ENCODE measurements at regions not wholly inside any gene's neighbourhood (a gene's known extent, or its start where the extent isn't known, plus 50 kb on each side); places are given as distances from the start of the nearest gene placed in this dataset.

GRCh38 chr12:107512391-107512790 lies 173.2 kb upstream of the PWP1 start:
- Histone ChIP-seq H3K27ac (replicated peaks) (no peak overlapping the region), H3K4me3 (replicated peaks; ENCODE audit: insufficient read depth, low read length) (no peak overlapping the region), H3K27me3 (ENCODE audit: insufficient read depth, poor library complexity, severe bottlenecking) (no peaks in the 10 kb centered on the region)
- no peak for TF ChIP-seq POLR2AphosphoS5 (IDR thresholded peaks at IDR 0.05; ENCODE audit: low read depth)
- no peak for TF ChIP-seq CTCF (IDR thresholded peaks at IDR 0.05; ENCODE audit: insufficient read depth, low read length)
- TF ChIP-seq REST (IDR thresholded peaks at IDR 0.05; ENCODE audit: insufficient replicate concordance, low read depth) = no peak
- TF ChIP-seq SPI1 (IDR thresholded peaks at IDR 0.05; ENCODE audit: borderline replicate concordance, low read depth) = no peak
- no peak for TF ChIP-seq GABPA (IDR thresholded peaks at IDR 0.05; ENCODE audit: low read depth)
- no peak for DNase-seq (ENCODE audit: low read depth in 1 of 2, low spot score in 1 of 2)

- no peak for TF ChIP-seq SPI1 (IDR thresholded peaks at IDR 0.05; ENCODE audit: borderline replicate concordance, low read depth)
- TF ChIP-seq POLR2AphosphoS5 (IDR thresholded peaks at IDR 0.05; ENCODE audit: low read depth) = no peak
- no peak for TF ChIP-seq CTCF (IDR thresholded peaks at IDR 0.05; ENCODE audit: insufficient read depth, low read length)
- TF ChIP-seq GABPA (IDR thresholded peaks at IDR 0.05; ENCODE audit: low read depth) = no peak
- TF ChIP-seq REST (IDR thresholded peaks at IDR 0.05; ENCODE audit: insufficient replicate concordance, low read depth) = no peak
- Histone ChIP-seq H3K4me3 (replicated peaks; ENCODE audit: insufficient read depth, low read length) (no peak overlapping the region), H3K27ac (replicated peaks) (no peak overlapping the region), H3K27me3 (ENCODE audit: insufficient read depth, poor library complexity, severe bottlenecking) (no peaks in the 10 kb centered on the region)
- DNase-seq (ENCODE audit: low read depth in 1 of 2, low spot score in 1 of 2) = no peak
Observed at GRCh38 chr12:107513184-107513583, 172.4 kb upstream of the PWP1 start.

- no peaks in the 10 kb centered on the region for H3K27me3 ChIP-seq (ENCODE audit: insufficient read depth, poor library complexity, severe bottlenecking)
- H3K27ac ChIP-seq (replicated peaks) = no peak overlapping the region
- no peak for DNase-seq (ENCODE audit: low read depth in 1 of 2, low spot score in 1 of 2)
- TF ChIP-seq POLR2AphosphoS5 (IDR thresholded peaks at IDR 0.05; ENCODE audit: low read depth) (no peak), GABPA (IDR thresholded peaks at IDR 0.05; ENCODE audit: low read depth) (no peak), REST (IDR thresholded peaks at IDR 0.05; ENCODE audit: insufficient replicate concordance, low read depth) (no peak), CTCF (IDR thresholded peaks at IDR 0.05; ENCODE audit: insufficient read depth, low read length) (no peak), SPI1 (IDR thresholded peaks at IDR 0.05; ENCODE audit: borderline replicate concordance, low read depth) (no peak)
- no peak overlapping the region for H3K4me3 ChIP-seq (replicated peaks; ENCODE audit: insufficient read depth, low read length)
Observed at GRCh38 chr12:107513636-107514400, 171.8 kb upstream of the PWP1 start.

Measured in HL-60 (cell line).